ENCODE measurements at regions not wholly inside any gene's neighbourhood (a gene's known extent, or its start where the extent isn't known, plus 50 kb on each side); places are given as distances from the start of the nearest gene placed in this dataset.

GRCh38 chr9:2248768-2249265 is 233.7 kb downstream of the SMARCA2 start:
- Histone ChIP-seq H3F3A (replicated peaks; ENCODE audit: low read depth) (no peaks in the 10 kb centered on the region), H3K79me2 (replicated peaks; ENCODE audit: insufficient read depth) (no peaks in the 10 kb centered on the region), H2AFZ (no peak overlapping the region), H3K27me3 (ENCODE audit: insufficient read depth) (no peaks in the 10 kb centered on the region), H4K20me1 (replicated peaks; ENCODE audit: insufficient read depth) (no peaks in the 10 kb centered on the region), H3K4me3 (no peak overlapping the region), H3K36me3 (ENCODE audit: insufficient read depth) (no peaks in the 10 kb centered on the region; the same call in 1 of the 2 replicates), H3K9me2 (ENCODE audit: insufficient read depth) (no peaks in the 10 kb centered on the region), H3K4me1 (ENCODE audit: insufficient read depth) (peaks cover 3% of the 10 kb centered on the region; the same call in 1 of the 2 replicates), H3K4me2 (no peak overlapping the region), H3K27ac (ENCODE audit: low read depth) (no peak overlapping the region)
- peaks cover 6% of the 10 kb centered on the region for H3K4me1 Mint-ChIP-seq
- H3K27ac Mint-ChIP-seq: no peak overlapping the region
- no peak overlapping the region for H3K4me3 Mint-ChIP-seq
- H3K36me3 Mint-ChIP-seq (ENCODE audit: low read depth): peaks cover 23% of the 10 kb centered on the region
- ATAC-seq (no peak), DNase-seq (ENCODE audit: low spot score) (no peak)
- peaks cover 25% of the 10 kb centered on the region for H3K9me3 Mint-ChIP-seq
- TF ChIP-seq CREB1 (CRISPR knock-in tag; IDR thresholded peaks at IDR 0.05; ENCODE audit: low read depth): no peak
- TF ChIP-seq, protein P1, sequence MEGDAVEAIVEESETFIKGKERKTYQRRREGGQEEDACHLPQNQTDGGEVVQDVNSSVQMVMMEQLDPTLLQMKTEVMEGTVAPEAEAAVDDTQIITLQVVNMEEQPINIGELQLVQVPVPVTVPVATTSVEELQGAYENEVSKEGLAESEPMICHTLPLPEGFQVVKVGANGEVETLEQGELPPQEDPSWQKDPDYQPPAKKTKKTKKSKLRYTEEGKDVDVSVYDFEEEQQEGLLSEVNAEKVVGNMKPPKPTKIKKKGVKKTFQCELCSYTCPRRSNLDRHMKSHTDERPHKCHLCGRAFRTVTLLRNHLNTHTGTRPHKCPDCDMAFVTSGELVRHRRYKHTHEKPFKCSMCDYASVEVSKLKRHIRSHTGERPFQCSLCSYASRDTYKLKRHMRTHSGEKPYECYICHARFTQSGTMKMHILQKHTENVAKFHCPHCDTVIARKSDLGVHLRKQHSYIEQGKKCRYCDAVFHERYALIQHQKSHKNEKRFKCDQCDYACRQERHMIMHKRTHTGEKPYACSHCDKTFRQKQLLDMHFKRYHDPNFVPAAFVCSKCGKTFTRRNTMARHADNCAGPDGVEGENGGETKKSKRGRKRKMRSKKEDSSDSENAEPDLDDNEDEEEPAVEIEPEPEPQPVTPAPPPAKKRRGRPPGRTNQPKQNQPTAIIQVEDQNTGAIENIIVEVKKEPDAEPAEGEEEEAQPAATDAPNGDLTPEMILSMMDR (conservative IDR thresholded peaks at IDR 0.05; ENCODE audit: low read depth in 2 of 2): no peak
- no peak for TF ChIP-seq STAT1 (IDR thresholded peaks at IDR 0.05; ENCODE audit: unreplicated experiment)
- TF ChIP-seq POLR2AphosphoS5 (IDR thresholded peaks at IDR 0.05; ENCODE audit: low read depth): no peak
- TF ChIP-seq, protein P2, sequence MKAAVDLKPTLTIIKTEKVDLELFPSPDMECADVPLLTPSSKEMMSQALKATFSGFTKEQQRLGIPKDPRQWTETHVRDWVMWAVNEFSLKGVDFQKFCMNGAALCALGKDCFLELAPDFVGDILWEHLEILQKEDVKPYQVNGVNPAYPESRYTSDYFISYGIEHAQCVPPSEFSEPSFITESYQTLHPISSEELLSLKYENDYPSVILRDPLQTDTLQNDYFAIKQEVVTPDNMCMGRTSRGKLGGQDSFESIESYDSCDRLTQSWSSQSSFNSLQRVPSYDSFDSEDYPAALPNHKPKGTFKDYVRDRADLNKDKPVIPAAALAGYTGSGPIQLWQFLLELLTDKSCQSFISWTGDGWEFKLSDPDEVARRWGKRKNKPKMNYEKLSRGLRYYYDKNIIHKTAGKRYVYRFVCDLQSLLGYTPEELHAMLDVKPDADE (IDR thresholded peaks at IDR 0.05): no peak
- TF ChIP-seq ZNF331 (CRISPR knock-in tag; IDR thresholded peaks at IDR 0.05; ENCODE audit: low read depth): no peak
- no peak for TF ChIP-seq NANOG (IDR thresholded peaks at IDR 0.05; ENCODE audit: borderline replicate concordance)
- TF ChIP-seq, protein P3, sequence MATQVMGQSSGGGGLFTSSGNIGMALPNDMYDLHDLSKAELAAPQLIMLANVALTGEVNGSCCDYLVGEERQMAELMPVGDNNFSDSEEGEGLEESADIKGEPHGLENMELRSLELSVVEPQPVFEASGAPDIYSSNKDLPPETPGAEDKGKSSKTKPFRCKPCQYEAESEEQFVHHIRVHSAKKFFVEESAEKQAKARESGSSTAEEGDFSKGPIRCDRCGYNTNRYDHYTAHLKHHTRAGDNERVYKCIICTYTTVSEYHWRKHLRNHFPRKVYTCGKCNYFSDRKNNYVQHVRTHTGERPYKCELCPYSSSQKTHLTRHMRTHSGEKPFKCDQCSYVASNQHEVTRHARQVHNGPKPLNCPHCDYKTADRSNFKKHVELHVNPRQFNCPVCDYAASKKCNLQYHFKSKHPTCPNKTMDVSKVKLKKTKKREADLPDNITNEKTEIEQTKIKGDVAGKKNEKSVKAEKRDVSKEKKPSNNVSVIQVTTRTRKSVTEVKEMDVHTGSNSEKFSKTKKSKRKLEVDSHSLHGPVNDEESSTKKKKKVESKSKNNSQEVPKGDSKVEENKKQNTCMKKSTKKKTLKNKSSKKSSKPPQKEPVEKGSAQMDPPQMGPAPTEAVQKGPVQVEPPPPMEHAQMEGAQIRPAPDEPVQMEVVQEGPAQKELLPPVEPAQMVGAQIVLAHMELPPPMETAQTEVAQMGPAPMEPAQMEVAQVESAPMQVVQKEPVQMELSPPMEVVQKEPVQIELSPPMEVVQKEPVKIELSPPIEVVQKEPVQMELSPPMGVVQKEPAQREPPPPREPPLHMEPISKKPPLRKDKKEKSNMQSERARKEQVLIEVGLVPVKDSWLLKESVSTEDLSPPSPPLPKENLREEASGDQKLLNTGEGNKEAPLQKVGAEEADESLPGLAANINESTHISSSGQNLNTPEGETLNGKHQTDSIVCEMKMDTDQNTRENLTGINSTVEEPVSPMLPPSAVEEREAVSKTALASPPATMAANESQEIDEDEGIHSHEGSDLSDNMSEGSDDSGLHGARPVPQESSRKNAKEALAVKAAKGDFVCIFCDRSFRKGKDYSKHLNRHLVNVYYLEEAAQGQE (IDR thresholded peaks at IDR 0.05; ENCODE audit: unreplicated experiment): no peak
- TF ChIP-seq EZH2phosphoT487 (IDR thresholded peaks at IDR 0.05; ENCODE audit: unreplicated experiment): no peak
- TF ChIP-seq EZH2 (IDR thresholded peaks at IDR 0.05; ENCODE audit: low read depth, unreplicated experiment): no peak
- TF ChIP-seq JUNB (IDR thresholded peaks at IDR 0.05; ENCODE audit: unreplicated experiment): no peak
- TF ChIP-seq ZNF462 (CRISPR knock-in tag; IDR thresholded peaks at IDR 0.05): no peak
- no peak for TF ChIP-seq ZNF114 (CRISPR knock-in tag; IDR thresholded peaks at IDR 0.05)
- H3K27me3 Mint-ChIP-seq (ENCODE audit: insufficient read depth, low read depth, poor library complexity): no peaks in the 10 kb centered on the region
